ENCODE measurements at regions not wholly inside any gene's neighbourhood (a gene's known extent, or its start where the extent isn't known, plus 50 kb on each side); places are given as distances from the start of the nearest gene placed in this dataset.
A peak's percentile ranks its signal among the peaks of the same experiment; 100 is the strongest.

DNA sequence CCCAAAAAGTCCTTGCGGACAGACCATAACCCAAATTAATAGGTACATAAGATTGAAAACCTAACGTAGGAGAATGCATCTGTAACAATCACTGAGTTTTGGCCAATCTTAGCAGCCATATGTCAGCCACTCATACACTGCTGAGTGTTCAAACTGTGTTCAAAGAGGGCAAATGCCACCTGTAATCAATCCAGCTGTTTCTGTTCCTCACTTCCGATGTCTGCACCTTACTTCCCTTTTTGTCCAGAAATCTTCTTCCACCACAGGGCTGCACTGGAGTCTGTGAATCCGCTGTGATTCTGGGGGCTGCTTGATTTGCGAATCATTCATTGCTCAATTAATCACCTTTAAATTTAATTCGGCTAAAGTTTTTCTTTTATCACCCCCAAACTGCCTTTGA is 263.9 kb downstream of the ICE1 start:
- DNase-seq (ENCODE audit: extremely low spot score): peak; percentile 53
- H3K27me3 ChIP-seq: no peaks in the 10 kb centered on the region
- 84% methylated on average over 6 of the region's 6 CpGs for WGBS
- no peak overlapping the region for H3K27ac ChIP-seq (replicated peaks in 1 of 4)
- TF ChIP-seq POLR2A (IDR thresholded peaks at IDR 0.05; ENCODE audit: low read depth): no peak
- no peak for TF ChIP-seq EP300 (IDR thresholded peaks at IDR 0.05)
- TF ChIP-seq POLR2AphosphoS5 (IDR thresholded peaks at IDR 0.05): no peak
- TF ChIP-seq, protein P1, sequence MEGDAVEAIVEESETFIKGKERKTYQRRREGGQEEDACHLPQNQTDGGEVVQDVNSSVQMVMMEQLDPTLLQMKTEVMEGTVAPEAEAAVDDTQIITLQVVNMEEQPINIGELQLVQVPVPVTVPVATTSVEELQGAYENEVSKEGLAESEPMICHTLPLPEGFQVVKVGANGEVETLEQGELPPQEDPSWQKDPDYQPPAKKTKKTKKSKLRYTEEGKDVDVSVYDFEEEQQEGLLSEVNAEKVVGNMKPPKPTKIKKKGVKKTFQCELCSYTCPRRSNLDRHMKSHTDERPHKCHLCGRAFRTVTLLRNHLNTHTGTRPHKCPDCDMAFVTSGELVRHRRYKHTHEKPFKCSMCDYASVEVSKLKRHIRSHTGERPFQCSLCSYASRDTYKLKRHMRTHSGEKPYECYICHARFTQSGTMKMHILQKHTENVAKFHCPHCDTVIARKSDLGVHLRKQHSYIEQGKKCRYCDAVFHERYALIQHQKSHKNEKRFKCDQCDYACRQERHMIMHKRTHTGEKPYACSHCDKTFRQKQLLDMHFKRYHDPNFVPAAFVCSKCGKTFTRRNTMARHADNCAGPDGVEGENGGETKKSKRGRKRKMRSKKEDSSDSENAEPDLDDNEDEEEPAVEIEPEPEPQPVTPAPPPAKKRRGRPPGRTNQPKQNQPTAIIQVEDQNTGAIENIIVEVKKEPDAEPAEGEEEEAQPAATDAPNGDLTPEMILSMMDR (IDR thresholded peaks at IDR 0.05): no peak
- intact Hi-C loops (cut with DNase I): no loop called here
- peaks cover 0 to 5% (median 2%) of the 10 kb centered on the region in 4 donors for H3K4me1 ChIP-seq
- H3K36me3 ChIP-seq: no peaks in the 10 kb centered on the region
- H3K9me3 ChIP-seq: no peaks in the 10 kb centered on the region
- H3K4me3 ChIP-seq: no peak overlapping the region

- Histone ChIP-seq H3K27me3 (no peaks in the 10 kb centered on the region), H3K27ac (replicated peaks in 1 of 4) (no peak overlapping the region), H3K9me3 (no peaks in the 10 kb centered on the region), H3K4me3 (no peak overlapping the region), H3K36me3 (no peaks in the 10 kb centered on the region), H3K4me1 (peaks cover 0 to 5% (median 2%) of the 10 kb centered on the region in 4 donors)
- 81% methylated on average over 3 of the region's 3 CpGs for WGBS
- peak; percentile 66 for DNase-seq (ENCODE audit: extremely low spot score)
- intact Hi-C loops (cut with DNase I): no loop called here
- no peak for TF ChIP-seq POLR2A (IDR thresholded peaks at IDR 0.05; ENCODE audit: low read depth)
- TF ChIP-seq POLR2AphosphoS5 (IDR thresholded peaks at IDR 0.05): no peak
- TF ChIP-seq, protein P1 (IDR thresholded peaks at IDR 0.05): no peak
- TF ChIP-seq EP300 (IDR thresholded peaks at IDR 0.05): no peak
These were observed 263.3 kb downstream of the ICE1 start for GRCh38 chr5:5685737-5686136.

- TF ChIP-seq, protein P1 (IDR thresholded peaks at IDR 0.05): no peak
- TF ChIP-seq EP300 (IDR thresholded peaks at IDR 0.05) (no peak), POLR2A (IDR thresholded peaks at IDR 0.05; ENCODE audit: low read depth) (no peak), POLR2AphosphoS5 (IDR thresholded peaks at IDR 0.05) (no peak)
- Histone ChIP-seq H3K9me3 (no peaks in the 10 kb centered on the region), H3K4me3 (no peak overlapping the region), H3K4me1 (peaks cover 0 to 4% (median under 1%) of the 10 kb centered on the region in 4 donors), H3K27me3 (no peaks in the 10 kb centered on the region), H3K27ac (replicated peaks in 1 of 4) (no peak overlapping the region), H3K36me3 (no peaks in the 10 kb centered on the region)
- DNase-seq (ENCODE audit: extremely low spot score): peak; percentile 72
- 94% methylated on average over 2 of the region's 2 CpGs for WGBS
- intact Hi-C loops (cut with DNase I): no loop called here
These were observed 260.7 kb downstream of the ICE1 start for GRCh38 chr5:5683174-5683573.

DNA sequence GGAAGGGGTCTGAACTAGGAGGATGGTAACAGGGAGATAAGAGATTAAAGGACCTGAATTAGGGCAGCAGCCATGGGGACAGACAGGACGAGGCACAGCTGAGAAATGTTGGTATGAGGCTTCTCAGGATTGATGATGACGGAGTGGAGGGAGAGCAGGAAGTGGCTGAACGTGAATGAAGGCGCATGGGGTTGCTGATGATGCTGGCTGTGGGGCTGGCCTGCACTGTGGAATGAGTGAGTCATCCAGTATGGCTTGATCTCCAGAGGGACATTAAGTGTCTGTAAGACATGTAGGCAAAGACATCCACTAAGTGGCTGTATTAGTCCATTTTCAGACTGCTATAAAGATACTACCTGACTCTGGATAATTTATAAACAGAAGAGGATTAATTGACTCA is 256.4 kb downstream of the ICE1 start:
- H3K27ac ChIP-seq (replicated peaks in 1 of 4): no peak overlapping the region
- 50% methylated on average over 4 of the region's 4 CpGs for WGBS
- H3K4me3 ChIP-seq: no peak overlapping the region
- H3K9me3 ChIP-seq: no peaks in the 10 kb centered on the region
- DNase-seq (ENCODE audit: extremely low spot score): peak; percentile 81
- H3K4me1 ChIP-seq: no peaks in the 10 kb centered on the region
- intact Hi-C loops (cut with DNase I): no loop called here
- TF ChIP-seq, protein P1 (IDR thresholded peaks at IDR 0.05): no peak
- TF ChIP-seq POLR2AphosphoS5 (IDR thresholded peaks at IDR 0.05): peak in 1 of 2 donors; percentile 37
- no peaks in the 10 kb centered on the region for H3K36me3 ChIP-seq
- H3K27me3 ChIP-seq: no peaks in the 10 kb centered on the region

- no peak for DNase-seq (ENCODE audit: extremely low spot score)
- H3K27me3 ChIP-seq: no peaks in the 10 kb centered on the region
- H3K27ac ChIP-seq (replicated peaks in 1 of 4): no peak overlapping the region
- no peak overlapping the region for H3K4me3 ChIP-seq
- no peaks in the 10 kb centered on the region for H3K36me3 ChIP-seq
- H3K9me3 ChIP-seq: no peaks in the 10 kb centered on the region
- no peaks in the 10 kb centered on the region for H3K4me1 ChIP-seq
- intact Hi-C loops (cut with DNase I): no loop called here
- TF ChIP-seq, protein P1 (IDR thresholded peaks at IDR 0.05): no peak
- TF ChIP-seq POLR2A (IDR thresholded peaks at IDR 0.05; ENCODE audit: low read depth) (no peak), EP300 (IDR thresholded peaks at IDR 0.05) (no peak), POLR2AphosphoS5 (IDR thresholded peaks at IDR 0.05) (no peak)
- 82% methylated on average over 2 of the region's 2 CpGs for WGBS
These were observed 255.3 kb downstream of the ICE1 start for GRCh38 chr5:5677738-5678137.
